HG02678 (cell line): ENCODE measurements at regions not wholly inside any gene's neighbourhood (a gene's known extent, or its start where the extent isn't known, plus 50 kb on each side); places are given as distances from the start of the nearest gene placed in this dataset.

ENCODE experiments used
- ATAC-seq: cut with Tn5 transposase; IDR thresholded peaks from one replicate; pipeline ENCODE4 v1.9.1; 2021; ENCODE audit warnings: mild to moderate bottlenecking, moderate library complexity; ENCODE audit not compliant: unreplicated experiment

DNA sequence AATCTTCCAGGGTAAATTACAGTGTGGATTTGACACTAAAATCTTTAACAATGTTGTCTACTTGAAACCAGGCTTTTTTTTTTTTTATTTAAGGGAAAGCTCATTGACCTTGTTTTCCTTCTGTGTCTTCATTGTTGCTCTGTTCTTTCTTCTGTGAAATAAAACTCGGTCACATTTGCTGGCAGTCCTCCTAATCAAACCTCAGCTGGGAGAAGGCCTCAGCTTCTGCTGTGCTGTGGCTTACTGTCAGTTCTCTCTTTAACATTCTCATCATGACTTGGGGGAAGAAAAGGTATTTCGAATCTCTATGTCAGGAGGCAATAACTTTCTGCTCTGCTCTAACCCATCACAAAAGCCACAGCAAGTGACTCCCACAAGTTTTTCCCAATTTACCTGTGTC, 268.9 kb downstream of the ZNF608 start:
- ATAC-seq, result no peak

DNA sequence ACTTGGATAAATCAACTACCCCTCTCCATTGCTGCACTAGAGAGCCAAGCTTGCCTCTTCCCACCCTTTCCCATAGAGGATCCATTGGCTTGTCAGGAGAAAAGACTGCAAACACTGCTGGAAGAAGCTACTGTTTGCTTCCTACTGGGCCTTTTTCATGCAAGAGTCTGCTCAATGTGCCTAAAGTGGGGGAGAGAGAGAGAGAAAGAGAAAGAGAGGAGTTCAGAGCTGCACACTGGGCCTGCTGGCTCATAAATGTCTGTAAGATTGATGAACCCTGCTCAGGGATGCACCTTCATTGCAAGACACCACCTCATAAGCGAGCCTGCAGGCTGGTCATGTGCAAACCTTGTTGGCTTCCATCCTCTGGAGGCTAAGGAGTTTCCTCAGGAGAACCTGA, 269.4 kb downstream of the ZNF608 start:
- no peak for ATAC-seq

DNA sequence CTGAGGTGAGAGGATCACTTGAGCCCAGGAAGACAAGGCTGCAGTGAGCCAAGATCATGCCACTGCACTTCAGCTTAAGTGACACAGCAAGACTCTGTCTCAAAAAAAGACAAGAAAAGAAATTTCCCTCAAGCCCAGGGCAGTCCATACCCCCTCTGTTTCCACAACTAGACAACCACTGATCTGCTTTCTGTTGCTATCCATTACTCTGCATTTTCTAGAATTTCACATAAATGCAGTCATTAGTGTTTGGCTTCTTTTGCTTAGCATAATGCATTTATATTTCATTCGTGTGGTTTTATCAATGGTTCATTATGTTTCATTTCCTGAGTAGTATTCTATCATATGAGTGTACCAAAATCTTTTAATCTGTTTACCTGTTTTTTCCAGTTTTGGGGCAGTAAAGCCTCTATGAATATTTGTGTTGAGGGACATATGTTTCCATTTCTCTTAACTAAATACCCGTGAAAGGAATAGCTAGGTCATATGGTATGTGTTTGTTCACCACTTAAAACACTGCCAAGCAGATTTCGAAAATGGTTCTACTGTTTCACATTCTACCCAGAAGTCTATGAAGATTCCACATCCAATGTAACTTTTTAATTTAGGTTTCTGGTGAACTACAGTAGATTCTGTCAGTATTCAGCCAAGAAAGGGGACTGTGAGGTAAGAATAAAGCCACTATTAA, 271.8 kb downstream of the ZNF608 start:
- ATAC-seq, result no peak

DNA sequence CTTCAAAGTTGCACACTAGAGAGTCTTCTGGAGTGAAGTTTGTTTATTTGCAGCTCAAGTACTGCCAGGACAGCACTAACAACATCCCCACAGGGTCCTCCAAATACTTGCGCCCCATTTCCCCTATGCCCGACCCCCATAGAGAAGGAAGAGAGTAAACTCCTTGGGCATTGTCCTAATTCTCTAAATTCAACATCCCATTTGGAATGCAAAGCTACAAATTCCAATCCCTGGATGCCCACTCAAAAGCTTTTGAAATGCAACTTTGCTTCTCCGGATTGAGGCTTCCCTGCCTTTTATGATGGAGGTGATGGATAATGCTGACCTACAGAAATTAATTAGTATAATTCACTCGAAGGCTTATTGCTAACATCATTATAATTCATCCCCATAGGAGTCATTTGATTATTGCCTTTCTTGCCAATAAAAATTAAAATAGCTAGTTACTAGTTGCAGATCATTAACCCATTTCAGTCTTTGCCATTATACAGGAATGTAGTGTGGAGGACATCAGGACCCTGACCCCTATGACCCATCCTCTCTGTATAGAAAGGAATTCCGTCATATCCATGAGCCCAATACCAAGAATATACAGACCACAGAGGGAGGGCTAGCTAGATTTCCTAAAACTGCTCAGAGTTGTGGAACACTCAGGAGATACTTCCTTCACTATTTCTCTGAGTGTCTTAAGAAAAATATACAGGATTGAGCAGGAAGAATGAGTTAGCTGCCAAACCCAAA, 277.6 kb downstream of the ZNF608 start:
- ATAC-seq, result no peak

DNA sequence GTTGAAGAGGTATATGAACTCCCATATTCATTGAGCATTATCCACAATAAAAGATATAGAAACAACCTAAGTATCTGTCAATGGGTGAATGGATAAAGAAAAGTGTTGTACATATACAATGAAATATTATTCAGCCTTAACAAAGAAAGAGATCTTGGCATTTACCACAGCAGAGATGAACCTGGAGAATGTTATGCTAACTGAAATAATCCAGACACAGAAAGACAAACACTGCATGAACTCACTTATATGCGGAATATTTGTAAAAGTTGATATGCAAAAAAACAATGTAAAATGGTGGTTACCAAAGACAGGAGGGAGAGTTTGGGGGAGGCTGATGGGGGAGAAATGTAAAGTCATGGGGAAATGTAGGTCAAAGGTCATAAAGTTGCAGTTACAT, 278.7 kb downstream of the ZNF608 start:
- ATAC-seq, result no peak

DNA sequence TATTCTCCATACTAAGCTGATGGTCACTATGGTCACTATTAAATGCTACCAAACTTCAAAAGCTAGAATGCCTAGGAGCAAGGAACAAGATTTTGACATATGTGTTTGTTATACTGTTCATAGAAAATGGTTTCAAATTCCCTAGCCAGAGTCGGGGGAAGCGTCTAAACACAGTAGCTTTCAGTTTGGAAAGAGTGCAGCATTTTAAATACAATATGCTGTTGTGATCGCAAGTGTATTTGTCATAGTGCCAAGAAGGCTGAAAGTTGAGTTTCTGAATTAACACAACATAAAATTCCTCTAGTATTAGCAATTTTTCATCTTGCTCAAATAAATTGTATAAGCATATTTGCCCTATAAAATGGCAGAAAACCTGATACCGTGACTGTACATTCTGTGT, 280.4 kb downstream of the ZNF608 start:
- ATAC-seq, result no peak

DNA sequence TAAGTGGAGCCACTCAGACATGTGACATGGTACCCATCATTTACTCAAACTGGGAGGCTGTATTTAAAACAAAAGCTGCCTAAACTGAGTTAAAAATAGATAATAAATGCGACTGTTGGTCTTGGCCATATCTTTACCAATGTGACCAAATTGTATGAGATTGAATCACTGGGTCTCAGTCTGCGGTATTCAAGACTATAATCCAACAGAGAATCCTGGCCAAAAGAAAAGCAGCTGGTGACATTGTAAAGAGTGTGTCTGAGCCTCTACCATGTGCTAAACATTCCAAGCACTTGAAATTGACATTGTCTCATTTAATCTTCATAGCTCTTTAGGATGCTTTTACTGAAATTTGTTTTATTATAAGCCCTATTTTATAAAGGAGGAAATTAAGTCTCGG, 282.6 kb downstream of the ZNF608 start:
- ATAC-seq, result no peak

DNA sequence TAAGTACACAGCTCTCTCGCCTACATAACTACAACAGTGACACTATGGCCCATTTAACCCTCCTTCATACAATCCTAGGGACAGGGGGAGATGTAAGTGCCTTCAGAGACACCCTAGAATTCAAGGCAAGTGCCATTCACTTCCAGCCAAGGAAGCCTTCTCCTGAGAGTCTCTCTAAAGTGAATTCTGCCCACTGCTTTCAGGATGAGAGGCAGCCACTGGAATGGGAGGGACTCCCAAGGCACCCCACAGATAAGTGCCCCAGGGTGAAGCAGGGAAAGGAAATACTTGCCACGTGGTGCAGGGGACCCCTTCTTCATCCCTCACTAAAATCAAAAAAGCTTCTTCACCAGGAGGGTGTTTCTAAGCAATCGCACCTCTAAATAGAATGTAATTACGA, 283.7 kb downstream of the ZNF608 start:
- no peak for ATAC-seq

DNA sequence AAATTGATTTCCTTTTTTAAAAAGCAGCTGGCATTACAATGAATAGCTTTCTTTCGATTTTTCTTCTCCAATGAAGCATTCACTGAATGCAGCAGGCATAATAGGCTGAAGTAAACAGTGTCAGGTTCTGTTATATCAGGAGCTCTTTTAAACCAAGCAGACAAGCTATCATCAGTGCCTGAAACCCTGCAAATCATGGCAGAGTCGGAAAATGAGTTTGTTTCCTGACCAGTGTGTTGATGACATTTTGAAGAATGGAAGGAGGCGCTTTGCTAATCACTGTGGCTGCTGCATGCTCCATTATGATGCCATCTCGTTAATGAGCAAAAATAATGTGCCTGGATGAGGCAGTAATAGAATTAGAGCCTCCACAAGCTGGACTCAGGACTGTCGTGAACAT, 284.5 kb downstream of the ZNF608 start:
- ATAC-seq, result no peak

DNA sequence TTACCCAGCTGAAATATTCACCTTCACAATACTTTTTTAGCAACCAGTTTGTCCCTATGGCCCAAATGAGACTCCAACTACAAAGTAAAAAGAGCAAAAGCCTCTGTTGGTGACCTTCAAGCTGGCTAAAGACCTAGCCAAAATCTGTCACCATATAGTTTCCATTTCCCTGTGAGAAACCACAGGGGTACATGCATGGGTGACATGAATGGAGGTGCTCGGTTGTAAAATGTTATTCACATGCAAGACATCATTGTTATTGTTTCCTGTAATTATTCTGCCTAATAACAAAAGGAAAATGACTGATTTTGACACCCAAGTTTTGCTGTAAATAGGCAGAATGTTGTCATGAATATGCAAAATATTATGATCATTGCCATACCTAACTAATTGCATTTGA, 285.3 kb downstream of the ZNF608 start:
- no peak for ATAC-seq

DNA sequence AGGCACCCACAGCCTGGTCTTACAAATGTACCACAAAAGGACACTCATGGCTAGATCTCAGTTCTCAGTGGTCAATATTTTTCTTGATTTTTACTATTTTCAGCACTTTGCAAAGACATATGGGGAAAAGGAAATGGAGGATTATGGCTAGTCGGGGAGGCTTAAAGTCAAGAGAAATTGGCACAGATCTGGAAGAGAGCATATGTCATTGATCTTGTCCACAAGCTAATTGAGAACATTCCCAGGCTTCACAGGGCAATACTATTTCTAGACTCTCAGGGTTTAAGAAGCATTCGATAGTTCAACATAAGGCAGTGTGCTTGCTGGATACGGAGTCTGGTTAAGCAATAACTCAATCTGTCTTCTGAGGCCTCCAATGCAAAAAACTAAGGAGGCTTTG, 285.8 kb downstream of the ZNF608 start:
- ATAC-seq, result no peak

DNA sequence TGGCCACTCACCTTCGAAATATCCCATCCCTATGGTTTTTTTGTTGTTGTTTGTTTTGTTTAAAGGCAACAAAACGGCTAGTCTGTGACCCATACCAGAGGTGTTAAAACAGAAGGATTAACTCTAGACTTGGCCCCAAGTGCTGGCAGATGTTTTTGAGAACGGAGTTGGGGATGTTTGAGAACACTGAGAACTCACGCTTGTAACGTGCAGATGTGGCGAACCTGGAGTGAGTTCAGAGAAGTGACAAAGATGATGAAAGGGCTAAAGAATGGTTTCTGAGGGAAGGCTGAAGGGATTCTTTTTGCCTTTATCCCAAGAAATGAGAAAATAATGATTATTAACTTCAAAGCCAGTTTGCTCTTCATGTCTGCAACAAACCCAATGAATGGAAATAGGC, 286.5 kb downstream of the ZNF608 start:
- ATAC-seq, result no peak

DNA sequence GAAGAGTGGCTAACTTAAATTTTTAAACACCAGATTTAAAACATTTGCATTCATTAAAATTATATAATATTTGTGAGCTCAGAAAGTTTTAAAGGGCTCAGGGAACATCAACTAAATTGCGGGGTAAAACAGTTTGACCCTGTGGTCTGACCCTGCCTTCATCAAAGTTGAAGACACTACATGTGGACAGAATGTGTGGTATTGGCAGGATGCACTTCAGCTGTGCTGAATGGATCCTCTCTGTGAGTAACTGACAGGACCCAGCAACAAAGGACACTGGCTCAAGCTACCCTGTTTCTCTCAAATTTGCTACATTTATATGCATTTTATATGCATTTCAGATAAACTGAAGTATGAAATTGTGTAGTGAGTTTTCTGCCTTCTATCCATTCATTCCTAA, 288.5 kb downstream of the ZNF608 start:
- no peak for ATAC-seq

DNA sequence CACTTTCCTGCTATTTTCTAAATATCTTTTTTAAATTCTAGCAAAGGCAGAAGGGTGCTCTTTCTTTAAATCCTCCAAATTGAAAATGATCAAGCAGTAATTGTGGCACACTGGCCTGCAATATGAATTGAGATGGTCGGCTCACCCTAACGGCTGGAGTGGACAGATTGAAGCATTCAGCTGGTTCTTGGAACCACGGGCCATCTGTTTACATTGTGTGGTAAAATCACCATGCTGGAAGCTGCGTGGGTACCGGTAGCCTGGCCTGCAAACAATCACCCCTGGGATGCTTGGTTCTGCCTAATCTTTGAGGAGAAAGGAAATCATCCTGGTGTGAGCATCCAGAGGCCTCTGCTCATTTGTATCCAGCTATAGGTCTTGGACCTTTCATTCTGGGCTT, 289.3 kb downstream of the ZNF608 start:
- no peak for ATAC-seq

DNA sequence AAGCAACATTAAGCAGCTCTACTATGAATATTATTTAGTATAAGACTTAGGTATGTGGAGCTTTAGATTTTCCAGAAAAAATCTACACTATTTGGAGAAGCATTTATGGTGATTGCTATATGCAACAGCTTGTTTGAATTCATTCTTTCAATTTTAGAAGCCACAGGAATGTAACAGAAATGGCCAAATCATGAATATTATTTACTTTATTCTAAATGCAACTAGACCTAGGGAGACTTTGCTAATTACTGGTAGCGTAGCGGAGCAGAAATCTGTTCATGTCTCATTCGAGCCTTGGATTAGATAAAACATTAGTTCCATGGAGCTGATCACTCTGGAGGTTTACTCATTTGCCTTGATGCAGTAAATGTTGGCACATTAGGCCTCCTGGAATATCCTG, 290.2 kb downstream of the ZNF608 start:
- ATAC-seq, result no peak

DNA sequence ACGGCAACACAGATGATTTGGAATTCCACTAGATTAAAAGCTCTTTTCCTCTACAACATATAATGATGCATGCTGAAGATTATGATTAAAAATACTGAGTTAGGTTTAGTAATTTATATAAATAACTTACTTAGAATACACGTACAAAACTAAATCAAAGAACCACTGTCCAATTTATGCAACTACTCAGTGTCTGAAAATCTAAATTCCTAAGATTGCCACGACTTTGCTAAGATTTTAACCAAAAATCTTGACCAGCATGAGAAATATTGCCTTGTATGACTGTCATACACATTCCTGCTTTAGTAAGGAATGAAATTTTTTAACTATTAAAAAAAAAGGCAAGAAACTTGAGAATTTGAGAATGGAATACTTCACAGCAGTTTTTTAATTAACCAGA, 292.4 kb downstream of the ZNF608 start:
- ATAC-seq, result no peak

DNA sequence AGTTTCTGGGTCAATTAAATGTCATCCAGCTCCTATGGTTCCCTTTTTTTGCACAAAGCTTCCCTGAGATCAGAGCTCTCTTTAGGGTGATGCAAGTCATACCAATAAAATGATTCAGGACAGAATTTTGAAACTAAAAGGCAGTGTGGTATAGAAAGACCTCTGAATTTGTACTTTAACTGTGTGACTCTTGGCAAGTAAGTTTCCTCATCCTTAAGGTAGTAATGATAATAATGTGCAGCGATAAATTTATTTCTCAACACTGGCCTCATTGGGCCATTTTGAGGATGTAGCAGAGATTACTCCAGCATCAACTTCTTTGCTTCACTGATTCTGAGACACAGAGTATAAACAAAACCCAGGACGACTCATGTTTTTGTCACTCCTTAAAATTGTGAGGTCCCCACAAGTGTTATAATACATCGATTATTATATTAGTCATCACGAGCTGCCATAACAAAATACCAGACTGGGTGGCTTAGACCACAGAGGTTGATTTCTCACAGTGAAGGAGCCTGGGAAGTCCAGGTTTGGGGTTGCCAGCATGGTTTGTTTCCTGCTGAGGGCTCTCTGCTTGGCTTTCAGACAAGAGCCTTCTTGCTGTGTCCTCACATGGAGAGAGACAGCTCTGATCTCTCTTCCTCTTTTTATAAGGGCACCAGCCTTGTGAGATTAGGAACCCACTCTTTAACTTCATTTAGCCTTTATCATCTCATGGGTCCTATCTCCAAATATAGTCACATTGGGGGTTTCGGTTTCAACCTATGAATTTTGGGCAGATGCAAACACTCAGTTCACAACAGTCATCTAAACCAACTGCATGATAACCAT, 293.0 kb downstream of the ZNF608 start:
- peak; percentile 95 for ATAC-seq

DNA sequence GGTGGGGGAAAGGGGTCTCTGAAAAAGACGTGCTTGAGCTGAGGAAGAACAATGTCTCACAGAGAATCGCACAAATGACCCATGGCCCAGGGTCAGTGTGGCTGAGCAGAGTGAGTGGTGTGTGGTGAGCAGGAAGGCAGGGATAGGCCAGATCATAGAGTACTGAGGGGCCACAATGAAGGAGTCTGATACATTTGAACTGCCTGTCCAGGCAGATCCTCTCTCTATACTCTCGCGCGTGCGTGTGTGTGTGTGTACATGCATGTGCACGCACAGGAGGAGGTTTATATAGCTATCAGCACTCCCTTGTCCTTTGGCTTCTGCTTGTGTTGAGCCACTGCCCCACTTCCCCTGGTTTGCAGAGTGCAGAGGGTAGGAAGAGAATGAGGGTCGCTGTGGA, 294.0 kb downstream of the ZNF608 start:
- no peak for ATAC-seq

DNA sequence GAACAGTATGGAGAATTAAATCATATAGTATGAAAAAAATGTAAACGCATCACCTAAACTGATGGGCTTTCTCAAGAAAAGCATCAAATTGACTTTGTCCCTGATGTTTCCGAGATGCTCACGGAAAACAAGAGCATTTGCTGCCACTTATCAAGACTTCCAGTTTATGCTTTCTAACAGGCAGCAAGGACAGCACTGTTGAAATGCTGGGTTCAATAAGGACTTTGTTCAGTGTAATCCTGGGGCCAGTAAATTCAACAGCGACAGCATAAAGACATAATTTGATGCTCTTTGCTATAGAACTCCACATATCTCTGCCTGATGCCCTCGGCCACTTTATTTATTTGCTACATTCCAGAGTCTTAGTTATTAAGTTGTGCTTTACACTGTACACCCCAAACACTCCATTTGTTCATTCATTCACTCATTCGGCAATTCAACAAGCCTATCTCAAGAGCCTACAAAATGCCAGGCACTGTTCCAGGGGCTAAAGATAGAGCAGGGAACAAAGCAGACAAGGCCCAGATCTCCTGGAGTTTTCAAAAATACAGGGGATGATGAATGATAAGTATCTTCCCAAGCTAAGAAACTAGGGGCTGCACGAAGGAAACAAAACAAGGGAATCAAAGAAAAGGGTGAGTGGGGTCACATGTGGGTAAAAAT, 294.6 kb downstream of the ZNF608 start:
- ATAC-seq, result no peak

DNA sequence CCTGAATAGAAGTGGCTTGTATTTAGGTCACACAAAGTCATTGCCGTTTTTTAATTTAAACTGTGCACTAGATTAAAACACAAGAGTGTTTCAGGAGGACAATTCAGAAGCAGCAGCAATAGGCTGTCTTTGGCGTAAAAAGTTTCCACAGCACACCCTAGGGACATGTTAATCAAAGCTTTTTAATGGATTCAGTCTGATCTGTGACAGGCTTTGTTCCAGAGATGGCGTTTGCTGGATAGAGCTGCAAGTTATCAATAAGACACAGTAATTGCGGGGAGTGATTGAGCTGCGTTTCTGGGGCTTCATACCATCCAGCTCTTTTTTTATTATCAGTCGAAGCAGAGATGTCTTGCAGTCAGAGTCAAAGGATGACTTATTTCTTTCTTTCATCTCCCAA, 300.3 kb downstream of the ZNF608 start:
- no peak for ATAC-seq

DNA sequence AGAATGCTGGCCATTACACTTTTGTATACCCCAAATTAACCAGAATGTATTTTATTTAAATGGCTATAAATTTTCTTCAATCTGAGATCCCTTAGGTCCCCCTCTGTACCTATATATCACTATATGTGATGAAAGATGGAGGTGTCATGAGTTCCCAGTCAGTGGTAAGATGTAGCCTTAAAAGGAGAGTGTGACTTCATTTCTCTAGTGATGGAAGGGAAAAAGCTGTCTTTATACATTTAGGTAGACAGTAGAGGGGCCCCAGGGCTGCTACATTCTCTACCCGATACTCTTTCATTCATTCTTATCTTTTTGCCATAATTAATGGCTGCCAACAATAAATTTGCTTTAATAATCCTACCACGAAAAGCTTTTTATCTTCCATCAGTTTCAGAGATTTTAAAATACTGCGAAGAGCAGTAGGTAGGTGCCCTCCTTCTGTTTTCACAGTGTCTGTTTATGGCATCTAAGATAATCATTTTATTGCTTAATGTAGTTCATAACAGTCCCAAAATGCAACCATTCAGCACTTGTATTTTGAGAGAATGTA, 301.3 kb downstream of the ZNF608 start:
- no peak for ATAC-seq
